Mucosa of descending colon (tissue), 3 donors: ENCODE measurements at regions not wholly inside any gene's neighbourhood (a gene's known extent, or its start where the extent isn't known, plus 50 kb on each side); places are given as distances from the start of the nearest gene placed in this dataset.
A peak's percentile ranks its signal among the peaks of the same experiment; 100 is the strongest.

Experiments
- ATAC-seq: fragments of 200-7000 bp; cut with Tn5 transposase; one replicate; pipeline ENCODE4 v1.9.1; 2020; ENCODE audit warnings: mild to moderate bottlenecking, moderate library complexity
- DNase-seq, 3 donors: peaks; one replicate each; pipeline ENCODE4 v3.0.0-alpha.2; 2020
- H3K36me3 ChIP-seq: fragments of 200-600 bp; one replicate; pipeline ENCODE4 v1.8.0; 2021; ENCODE audit warnings: low read depth, mild to moderate bottlenecking
- H3K4me1 ChIP-seq: fragments of 200-600 bp; one replicate; pipeline ENCODE4 v1.8.0; 2021; ENCODE audit warnings: low read depth, mild to moderate bottlenecking
- H3K4me3 ChIP-seq: fragments of 200-600 bp; one replicate; pipeline ENCODE4 v1.8.0; 2021; ENCODE audit warnings: mild to moderate bottlenecking
- H3K9me3 ChIP-seq: fragments of 200-600 bp; one replicate; pipeline ENCODE4 v1.8.0; 2021; ENCODE audit warnings: mild to moderate bottlenecking
- CTCF ChIP-seq: fragments of 200-600 bp; IDR thresholded peaks from one replicate; pipeline ENCODE4 v1.8.0; 2022; ENCODE audit warnings: antibody characterized with exemption, mild to moderate bottlenecking
- intact Hi-C, 2 donors: fragments of 100-400 bp; cut with DNase I in 1 of 2; cut with micrococcal nuclease in 1 of 2; formaldehyde crosslinking; loops; one replicate each; pipeline versions ENCODE4 v1.11.0 to v1.11.1; 2022; cut with DNase I, micrococcal nuclease
- donor health status: DM: no; HTN: no; CAD: no; lungs with moderate emphysema.
- donor health status: DM: no; HTN: no; CAD: no.
- donor health status: DM: no; HTN: yes; CAD: no.

DNA sequence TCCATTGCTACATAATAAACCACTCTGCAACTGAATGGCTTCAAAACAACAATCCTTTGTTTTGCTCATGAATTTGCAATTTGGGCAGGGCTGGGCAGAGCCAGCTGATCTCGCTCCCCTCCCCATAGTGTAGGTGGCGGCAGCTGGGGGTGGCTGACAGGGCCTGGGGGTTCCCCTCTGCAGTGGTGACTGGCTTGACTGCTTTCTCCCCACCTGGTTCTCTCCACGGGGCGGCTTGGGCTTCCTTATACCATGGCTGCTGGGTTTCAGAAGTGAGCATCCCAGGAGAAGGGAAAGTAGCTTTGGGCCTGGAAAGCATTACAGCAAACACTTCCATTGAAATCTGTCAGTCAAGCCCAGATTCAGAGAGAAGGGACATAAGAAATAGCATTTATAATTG lies 129.7 kb upstream of the ZBTB40 start:
- Histone ChIP-seq H3K4me1 (no peaks in the 10 kb centered on the region), H3K9me3 (no peaks in the 10 kb centered on the region), H3K4me3 (no peak overlapping the region), H3K36me3 (no peaks in the 10 kb centered on the region)
- no peak for TF ChIP-seq CTCF
- no peak for ATAC-seq
- peak in 1 of 3 donors; percentile 25 for DNase-seq
- intact Hi-C loops = no loop called here

GRCh38 chr1:22323141-22323845 lies 128.4 kb upstream of the ZBTB40 start:
- no peak for ATAC-seq
- peak in 1 of 3 donors; percentile 7 for DNase-seq
- Histone ChIP-seq H3K9me3 (no peaks in the 10 kb centered on the region), H3K36me3 (no peaks in the 10 kb centered on the region), H3K4me3 (no peak overlapping the region), H3K4me1 (no peaks in the 10 kb centered on the region)
- TF ChIP-seq CTCF = no peak
- intact Hi-C loops = no loop called here

DNA sequence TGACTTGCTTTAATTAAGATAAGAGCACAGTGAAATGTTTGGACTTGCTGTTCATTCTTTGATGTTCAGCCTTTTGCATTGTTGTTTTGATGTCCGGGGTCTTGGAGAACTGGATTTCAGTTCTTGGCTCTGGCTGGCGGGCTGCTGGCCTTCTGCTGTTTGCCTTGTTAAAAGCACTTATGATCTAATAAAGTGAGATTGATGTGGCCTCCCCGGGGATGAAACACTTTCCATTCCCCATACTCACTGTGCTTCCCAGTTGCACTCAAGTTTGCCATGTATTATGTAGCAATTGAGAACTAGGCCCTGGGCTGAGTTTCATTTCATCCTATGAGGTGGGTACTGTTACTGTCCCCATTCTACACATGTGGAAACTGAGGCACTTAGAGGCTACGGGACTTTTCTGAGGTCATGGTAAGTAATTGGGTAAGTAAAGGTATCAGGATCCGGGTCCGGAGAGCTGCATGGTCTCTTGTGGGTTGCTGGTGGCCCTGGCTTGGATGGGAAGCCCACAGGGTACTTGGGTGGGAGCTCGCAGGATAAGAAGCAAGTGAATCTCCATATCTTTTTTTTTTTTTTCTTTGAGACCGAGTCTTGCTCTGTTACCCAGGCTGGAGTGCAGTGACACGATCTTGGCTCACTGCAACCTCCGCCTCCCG lies 127.7 kb upstream of the ZBTB40 start:
- Histone ChIP-seq H3K4me1 (no peaks in the 10 kb centered on the region), H3K36me3 (no peaks in the 10 kb centered on the region), H3K9me3 (no peaks in the 10 kb centered on the region), H3K4me3 (no peak overlapping the region)
- TF ChIP-seq CTCF = no peak
- DNase-seq (no peak), ATAC-seq (no peak)
- intact Hi-C loops = no loop called here

DNA sequence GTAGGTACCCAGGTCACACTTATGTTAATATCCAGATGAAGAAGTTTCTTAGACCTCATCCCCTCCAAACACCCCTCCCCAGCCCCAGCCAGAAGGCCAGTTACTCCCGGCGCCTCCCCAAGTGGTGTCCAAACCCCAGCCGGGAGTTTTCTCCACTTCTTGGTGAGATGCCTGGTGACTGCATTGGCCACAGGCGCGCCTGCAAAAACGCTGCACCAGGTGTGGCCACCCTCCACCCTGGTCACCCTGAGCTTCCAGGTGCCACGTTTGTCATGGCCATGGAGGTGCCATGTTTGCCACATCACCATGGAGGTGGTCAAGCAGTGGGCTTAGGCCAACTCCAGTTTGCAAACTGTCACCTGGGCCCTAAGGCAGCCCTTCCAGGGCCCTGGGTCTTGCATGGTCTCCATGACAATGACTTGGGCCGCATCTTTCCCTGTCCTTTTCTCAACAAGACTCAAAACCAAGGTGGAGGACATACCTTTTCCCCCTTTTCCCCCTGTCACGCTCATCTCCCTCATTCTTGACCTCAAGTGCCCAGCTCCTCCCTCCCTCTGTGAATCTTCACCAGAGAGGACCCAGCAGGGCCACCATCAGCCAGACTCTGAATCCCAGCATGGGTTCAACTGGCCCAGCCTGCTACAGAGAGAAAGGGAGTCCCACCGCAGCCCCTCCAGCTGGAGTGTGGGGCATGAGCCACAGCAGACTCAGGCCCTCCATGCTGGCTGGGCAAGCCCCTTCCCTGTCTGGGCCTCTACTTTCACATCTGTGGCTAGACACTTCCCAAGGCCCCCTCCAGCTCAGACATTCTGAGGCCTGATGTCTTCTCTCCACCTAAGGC lies 125.9 kb upstream of the ZBTB40 start:
- intact Hi-C loops = no loop called here
- ATAC-seq (no peak), DNase-seq (peak in 1 of 3 donors; percentile 33)
- TF ChIP-seq CTCF = no peak
- Histone ChIP-seq H3K4me3 (no peak overlapping the region), H3K9me3 (no peaks in the 10 kb centered on the region), H3K36me3 (no peaks in the 10 kb centered on the region), H3K4me1 (no peaks in the 10 kb centered on the region)

- TF ChIP-seq CTCF = no peak
- Histone ChIP-seq H3K36me3 (no peaks in the 10 kb centered on the region), H3K4me1 (no peaks in the 10 kb centered on the region), H3K9me3 (no peaks in the 10 kb centered on the region), H3K4me3 (no peak overlapping the region)
- no peak for DNase-seq
- intact Hi-C loops = no loop called here
- no peak for ATAC-seq
These were observed 125.2 kb upstream of the ZBTB40 start for GRCh38 chr1:22326372-22326915.
